H1 (cell line): ENCODE measurements at regions not wholly inside any gene's neighbourhood (a gene's known extent, or its start where the extent isn't known, plus 50 kb on each side); places are given as distances from the start of the nearest gene placed in this dataset.

Source experiments
- CTCF ChIA-PET: fragments of 300-600 bp; sonication (Branson Sonifier 250); formaldehyde crosslinking; loops from one replicate; lab custom pipeline; 2021; ENCODE audit not compliant: partially characterized antibody; lab: Charles Lee
- POLR2A ChIA-PET: fragments of 300-600 bp; sonication (Branson Sonifier 250); formaldehyde crosslinking; loops from one replicate; lab custom pipeline; 2021; ENCODE audit warnings: inconsistent platforms; ENCODE audit not compliant: partially characterized antibody; lab: Charles Lee
- DNase-seq, 2 experiments: peaks; one replicate each; pipeline versions ENCODE4 v3.0.0 to v3.0.0-alpha.2; 2010 to 2022; ENCODE audit warnings: low spot score in 2 of 2, low read depth in 1 of 2, mixed read lengths in 1 of 2
- FAIRE-seq: peaks from 2 replicates; lab custom pipeline; 2011; peaks lifted over from hg19 to GRCh38; lab: Jason Lieb, UNC
- H2AFZ ChIP-seq: 2 replicates; pipeline ENCODE4 v1.8.1; 2012; ENCODE audit warnings: low read length, inconsistent platforms
- H2AK5ac ChIP-seq: 2 replicates; pipeline ENCODE4 v1.6.1; 2013; ENCODE audit warnings: low read depth, low read length
- H2BK120ac ChIP-seq: replicated peaks from 2 replicates; pipeline ENCODE3; 2013; ENCODE audit warnings: low read depth, low read length, inconsistent platforms
- H2BK12ac ChIP-seq: 2 replicates; pipeline ENCODE4 v1.6.1; 2013; ENCODE audit warnings: low read depth, low read length
- H2BK15ac ChIP-seq: 2 replicates; pipeline ENCODE4 v1.6.1; 2013; ENCODE audit warnings: low read length
- H2BK20ac ChIP-seq: 2 replicates; pipeline ENCODE4 v1.6.1; 2013; ENCODE audit warnings: low read length
- H2BK5ac ChIP-seq: 2 replicates; pipeline ENCODE4 v1.6.1; 2013; ENCODE audit warnings: low read depth, low read length
- H3K14ac ChIP-seq: 2 replicates; pipeline ENCODE4 v1.6.1; 2013; ENCODE audit warnings: inconsistent platforms; ENCODE audit not compliant: insufficient read length
- H3K18ac ChIP-seq: 2 replicates; pipeline ENCODE4 v1.6.1; 2013; ENCODE audit warnings: low read length; ENCODE audit errors: extremely low read depth
- H3K23ac ChIP-seq: 2 replicates; pipeline ENCODE4 v1.6.1; 2013; ENCODE audit warnings: inconsistent platforms; ENCODE audit not compliant: insufficient read length
- H3K23me2 ChIP-seq: 2 replicates; pipeline ENCODE4 v1.6.1; 2013; ENCODE audit warnings: low read depth, low read length
- H3K27ac ChIP-seq: 2 replicates; pipeline ENCODE4 v1.6.1; 2011; ENCODE audit warnings: low read depth, low read length, inconsistent platforms
- H3K27me3 ChIP-seq, 4 experiments: replicated peaks in 1 of 4; 1 replicate in 1 of 4; 2 replicates in 3 of 4; pipeline versions ENCODE4 v1.6.1 to v1.8.1; 2011 to 2013; ENCODE audit warnings: low read length in 3 of 4, mild to moderate bottlenecking in 3 of 4, inconsistent platforms in 2 of 4, mixed read lengths in 2 of 4, moderate library complexity in 1 of 4; ENCODE audit not compliant: control insufficient read depth in 3 of 4, insufficient read depth in 3 of 4; ENCODE audit errors: extremely low read depth in 1 of 4
- H3K36me3 ChIP-seq, 4 experiments: 2 replicates each; pipeline versions ENCODE4 v1.6.1 to v1.8.1; 2011 to 2013; ENCODE audit warnings: mild to moderate bottlenecking in 4 of 4, low read length in 3 of 4, moderate library complexity in 2 of 4, control low read depth in 1 of 4, inconsistent platforms in 1 of 4; ENCODE audit not compliant: insufficient read depth in 4 of 4, control insufficient read depth in 2 of 4
- H3K4ac ChIP-seq: replicated peaks from 2 replicates; pipeline ENCODE3; 2013; ENCODE audit warnings: low read length, low read depth, mixed read lengths, inconsistent platforms; ENCODE audit not compliant: insufficient read length
- H3K4me1 ChIP-seq, 4 experiments: replicated peaks in 1 of 4; 1 replicate in 1 of 4; 2 replicates in 3 of 4; pipeline versions ENCODE4 v1.6.1 to v1.8.1; 2011 to 2013; ENCODE audit warnings: low read length in 3 of 4, inconsistent platforms in 2 of 4, mixed read lengths in 1 of 4; ENCODE audit not compliant: insufficient read depth in 4 of 4, control insufficient read depth in 3 of 4
- H3K4me2 ChIP-seq, 2 experiments: 2 replicates each; pipeline versions ENCODE4 v1.6.1 to v1.8.1; 2011 to 2013; ENCODE audit warnings: low read depth in 2 of 2, low read length in 2 of 2, control low read depth in 1 of 2, inconsistent platforms in 1 of 2, mild to moderate bottlenecking in 1 of 2; ENCODE audit not compliant: insufficient read depth in 1 of 2
- H3K4me3 ChIP-seq, 4 experiments: fragments of 200-600, 300-600 bp in 1 of 4; sonication (generic), shearing (Covaris generic), sonication (Bioruptor Twin) in 1 of 4; 2 replicates each; pipeline versions ENCODE4 v1.5.1 to v1.8.1; 2011 to 2016; ENCODE audit warnings: low read length in 4 of 4, low read depth in 3 of 4, control low read depth in 2 of 4, inconsistent platforms in 2 of 4, mild to moderate bottlenecking in 2 of 4, mixed read lengths in 1 of 4, moderate library complexity in 1 of 4; ENCODE audit not compliant: insufficient read depth in 2 of 4; ENCODE audit errors: extremely low read depth in 1 of 4
- H3K56ac ChIP-seq: replicated peaks from 2 replicates; pipeline ENCODE3; 2013; ENCODE audit warnings: low read depth, mild to moderate bottlenecking, mixed read lengths, low read length, inconsistent platforms; ENCODE audit not compliant: insufficient read length
- H3K79me1 ChIP-seq: 2 replicates; pipeline ENCODE4 v1.6.1; 2013; ENCODE audit warnings: low read depth, low read length, control low read depth
- H3K79me2 ChIP-seq, 2 experiments: 2 replicates each; pipeline versions ENCODE4 v1.6.1 to v1.8.1; 2012 to 2013; ENCODE audit warnings: low read length in 2 of 2, mild to moderate bottlenecking in 2 of 2, inconsistent platforms in 1 of 2; ENCODE audit not compliant: insufficient read depth in 2 of 2, control insufficient read depth in 1 of 2
- H3K9ac ChIP-seq, 4 experiments: replicated peaks in 1 of 4; 1 replicate in 1 of 4; 2 replicates in 3 of 4; pipeline versions ENCODE4 v1.6.1 to v1.8.1; 2011 to 2013; ENCODE audit warnings: low read depth in 3 of 4, low read length in 3 of 4, control low read depth in 2 of 4, mild to moderate bottlenecking in 2 of 4, moderate library complexity in 2 of 4, inconsistent platforms in 1 of 4; ENCODE audit errors: extremely low read depth in 1 of 4
- H3K9me3 ChIP-seq, 2 experiments: 2 replicates each; pipeline versions ENCODE4 v1.6.1 to v1.8.1; 2012 to 2013; ENCODE audit warnings: mild to moderate bottlenecking in 2 of 2, moderate library complexity in 2 of 2, control low read depth in 1 of 2, inconsistent platforms in 1 of 2, low read depth in 1 of 2, low read length in 1 of 2, mixed read lengths in 1 of 2; ENCODE audit not compliant: insufficient read depth in 2 of 2
- H4K20me1 ChIP-seq, 2 experiments: replicated peaks in 1 of 2; 2 replicates each; pipeline versions ENCODE3 to v1.8.1; 2011 to 2013; ENCODE audit warnings: inconsistent platforms in 2 of 2, low read length in 2 of 2, mild to moderate bottlenecking in 1 of 2; ENCODE audit not compliant: insufficient read depth in 2 of 2, control insufficient read depth in 1 of 2
- H4K5ac ChIP-seq: 2 replicates; pipeline ENCODE4 v1.6.1; 2013; ENCODE audit warnings: low read length, low read depth, mixed read lengths, inconsistent platforms; ENCODE audit not compliant: insufficient read length
- H4K8ac ChIP-seq: 2 replicates; pipeline ENCODE4 v1.8.0; 2013; ENCODE audit warnings: mild to moderate bottlenecking, moderate library complexity, low read length, inconsistent platforms; ENCODE audit not compliant: insufficient read depth; ENCODE audit errors: extremely low read depth
- H4K91ac ChIP-seq: replicated peaks from 2 replicates; pipeline ENCODE3; 2013; ENCODE audit warnings: low read length, mixed read lengths, inconsistent platforms; ENCODE audit not compliant: insufficient read length
- TCF12 ChIP-seq: IDR thresholded peaks from 2 replicates; pipeline ENCODE4 v1.6.1; 2011; ENCODE audit warnings: low read depth, mild to moderate bottlenecking, low read length
- WGBS, 2 experiments: shearing (Covaris generic) in 1 of 2; methylation state at CpG; one replicate each; pipeline versions ENCODE4 v1.1.6 to v1.1.7; 2013 to 2015; ENCODE audit warnings: low lambda C conversion rate in 2 of 2, mixed read lengths in 2 of 2, inconsistent platforms in 1 of 2, low coverage in 1 of 2, missing lambda C conversion rate in 1 of 2; ENCODE audit not compliant: insufficient replicate concordance in 2 of 2, insufficient coverage in 1 of 2, insufficient read length in 1 of 2; ENCODE audit errors: extremely low coverage in 1 of 2, missing lambda C conversion rate in 1 of 2; 5-methylcytosine and 5-hydroxymethylcytosine counted together
- TF ChIP-seq, protein P1 (sequence below): IDR thresholded peaks from 2 replicates; pipeline ENCODE4 v1.6.1; 2012; ENCODE audit warnings: inconsistent platforms

DNA sequence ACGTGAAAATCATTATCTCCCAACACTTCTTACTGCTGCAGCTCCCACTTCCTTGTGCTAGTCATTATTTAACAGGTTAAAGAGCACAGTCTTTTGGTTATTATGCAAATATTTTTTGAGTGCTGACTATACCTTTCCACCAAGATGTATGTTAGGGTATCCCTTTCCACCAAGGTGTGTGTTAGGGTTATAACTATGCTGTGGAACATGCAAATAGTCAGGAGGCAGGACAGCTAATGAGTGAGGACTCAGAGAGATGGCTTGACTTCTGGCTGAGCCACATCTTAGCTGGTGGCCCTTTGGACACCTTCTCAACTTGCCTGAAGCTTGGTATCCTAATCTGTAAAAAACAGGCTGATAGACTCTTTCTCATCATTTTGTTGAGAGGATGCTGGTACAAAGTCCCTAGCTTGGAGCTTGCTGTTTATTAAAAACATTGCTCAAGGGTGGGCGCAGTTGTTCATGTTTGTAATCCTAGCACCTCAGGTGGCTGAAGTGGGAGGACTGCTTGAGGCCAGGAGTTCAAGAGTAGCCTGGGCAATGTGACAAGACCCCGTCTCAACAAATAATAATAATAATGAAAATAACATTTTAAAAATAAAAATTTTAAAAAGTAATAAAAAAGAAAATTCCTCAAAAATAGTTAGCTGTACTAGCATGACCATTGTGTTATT lies 160.5 kb upstream of the ADAMTS9 start:
- Histone ChIP-seq H4K91ac (no peak overlapping the region), H2BK20ac (no peak overlapping the region), H3K4me1 (no peaks in the 10 kb centered on the region; a peak in 1 of 7 replicates), H3K9ac (no peak overlapping the region), H3K79me1 (no peaks in the 10 kb centered on the region), H3K27ac (no peak overlapping the region), H4K8ac (no peak overlapping the region), H3K14ac (no peak overlapping the region), H2BK12ac (no peak overlapping the region), H2AFZ (no peak overlapping the region), H3K4ac (no peak overlapping the region), H3K36me3 (no peaks in the 10 kb centered on the region), H2BK120ac (no peak overlapping the region), H3K56ac (no peak overlapping the region), H3K23me2 (no peaks in the 10 kb centered on the region), H3K4me2 (no peak overlapping the region), H3K18ac (no peak overlapping the region), H4K5ac (no peak overlapping the region), H2AK5ac (no peak overlapping the region), H3K79me2 (no peaks in the 10 kb centered on the region), H3K4me3 (no peak overlapping the region), H3K9me3 (no peaks in the 10 kb centered on the region), H3K23ac (no peak overlapping the region), H4K20me1 (no peaks in the 10 kb centered on the region), H2BK15ac (no peak overlapping the region), H3K27me3 (no peaks in the 10 kb centered on the region), H2BK5ac (no peak overlapping the region)
- 88% methylated on average over 3 of the region's 3 CpGs; no CpG with 5 or more reads in 1 of the 2 experiments for WGBS, 2 experiments
- no peak for TF ChIP-seq TCF12
- TF ChIP-seq, protein P1, sequence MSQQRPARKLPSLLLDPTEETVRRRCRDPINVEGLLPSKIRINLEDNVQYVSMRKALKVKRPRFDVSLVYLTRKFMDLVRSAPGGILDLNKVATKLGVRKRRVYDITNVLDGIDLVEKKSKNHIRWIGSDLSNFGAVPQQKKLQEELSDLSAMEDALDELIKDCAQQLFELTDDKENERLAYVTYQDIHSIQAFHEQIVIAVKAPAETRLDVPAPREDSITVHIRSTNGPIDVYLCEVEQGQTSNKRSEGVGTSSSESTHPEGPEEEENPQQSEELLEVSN: no peak
- CTCF ChIA-PET: interaction anchor here (1.0 kb wide), 2 partner anchors 14 to 17 kb away, joined by 3 to 4 read pairs; no protein-coding TSS in a partner anchor
- FAIRE-seq: no peak
- no peak for DNase-seq
- POLR2A ChIA-PET: no interaction called here
